ENCODE measurements at regions not wholly inside any gene's neighbourhood (a gene's known extent, or its start where the extent isn't known, plus 50 kb on each side); places are given as distances from the start of the nearest gene placed in this dataset.

GRCh38 chr14:22462923-22463322 is 126.1 kb downstream of the DAD1 start:
- DNase-seq (ENCODE audit: low read depth, low spot score) (no peak), ATAC-seq (no peak)
- intact Hi-C loops (cut with micrococcal nuclease) = no loop called here
- Histone ChIP-seq H3K9me3 (ENCODE audit: control insufficient read depth in 1 of 2, insufficient read depth in 1 of 2, low read depth in 1 of 2, low read length in 2 of 2) (no peaks in the 10 kb centered on the region), H3K9me2 (ENCODE audit: insufficient read depth) (no peaks in the 10 kb centered on the region), H3K4me3 (replicated peaks in 1 of 2; ENCODE audit: low read depth in 1 of 2, low read length in 2 of 2) (no peak overlapping the region), H3K27ac (ENCODE audit: low read depth, low read length) (no peak overlapping the region), H3K4me2 (ENCODE audit: low read length) (no peak overlapping the region), H3K36me3 (ENCODE audit: control insufficient read depth in 1 of 2, insufficient read depth in 2 of 2, low read length in 2 of 2) (no peaks in the 10 kb centered on the region), H3K27me3 (ENCODE audit: insufficient read depth, low read length) (peaks cover 74% of the 10 kb centered on the region), H3K9ac (ENCODE audit: low read length) (no peak overlapping the region), H3K4me1 (ENCODE audit: control insufficient read depth in 1 of 2, insufficient read depth in 2 of 2, low read length in 2 of 2) (no peaks in the 10 kb centered on the region), H2AFZ (ENCODE audit: low read depth, low read length, poor library complexity, severe bottlenecking) (no peak overlapping the region), H3K79me2 (ENCODE audit: insufficient read depth, low read length) (no peaks in the 10 kb centered on the region), H4K20me1 (ENCODE audit: insufficient read depth) (no peaks in the 10 kb centered on the region)
- no TSS peak for BruUV-seq (replicated peaks)
- ChIA-PET CTCF (interaction anchor here (1.0 kb wide), 1 partner anchor 9 kb away, joined by 3 read pairs; no protein-coding TSS in a partner anchor), POLR2A (no interaction called here), RAD21 (ENCODE audit: low non-redundant PET in 1 of 2, low total read pairs in 2 of 2, uncharacterized antibody in 2 of 2, unreplicated experiment in 2 of 2) (no interaction called here)
- TF ChIP-seq MAX (IDR thresholded peaks at IDR 0.05) = no peak
- no peak for TF ChIP-seq CBX3 (IDR thresholded peaks at IDR 0.05; ENCODE audit: low read depth)
- no peak for TF ChIP-seq TCF7L2 (IDR thresholded peaks at IDR 0.05; ENCODE audit: borderline replicate concordance, extremely low read depth, insufficient read depth, insufficient read length)
- TF ChIP-seq, protein P1, sequence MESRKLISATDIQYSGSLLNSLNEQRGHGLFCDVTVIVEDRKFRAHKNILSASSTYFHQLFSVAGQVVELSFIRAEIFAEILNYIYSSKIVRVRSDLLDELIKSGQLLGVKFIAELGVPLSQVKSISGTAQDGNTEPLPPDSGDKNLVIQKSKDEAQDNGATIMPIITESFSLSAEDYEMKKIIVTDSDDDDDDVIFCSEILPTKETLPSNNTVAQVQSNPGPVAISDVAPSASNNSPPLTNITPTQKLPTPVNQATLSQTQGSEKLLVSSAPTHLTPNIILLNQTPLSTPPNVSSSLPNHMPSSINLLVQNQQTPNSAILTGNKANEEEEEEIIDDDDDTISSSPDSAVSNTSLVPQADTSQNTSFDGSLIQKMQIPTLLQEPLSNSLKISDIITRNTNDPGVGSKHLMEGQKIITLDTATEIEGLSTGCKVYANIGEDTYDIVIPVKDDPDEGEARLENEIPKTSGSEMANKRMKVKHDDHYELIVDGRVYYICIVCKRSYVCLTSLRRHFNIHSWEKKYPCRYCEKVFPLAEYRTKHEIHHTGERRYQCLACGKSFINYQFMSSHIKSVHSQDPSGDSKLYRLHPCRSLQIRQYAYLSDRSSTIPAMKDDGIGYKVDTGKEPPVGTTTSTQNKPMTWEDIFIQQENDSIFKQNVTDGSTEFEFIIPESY (IDR thresholded peaks at IDR 0.05; ENCODE audit: extremely low read depth, insufficient replicate concordance, low read length) = no peak
- no peak for TF ChIP-seq ZFX (IDR thresholded peaks at IDR 0.05)

GRCh38 chr14:22460461-22461195 is 128.4 kb downstream of the DAD1 start:
- ChIA-PET CTCF (no interaction called here), POLR2A (no interaction called here), RAD21 (ENCODE audit: low non-redundant PET in 1 of 2, low total read pairs in 2 of 2, uncharacterized antibody in 2 of 2, unreplicated experiment in 2 of 2) (no interaction called here)
- Histone ChIP-seq H4K20me1 (ENCODE audit: insufficient read depth) (no peaks in the 10 kb centered on the region), H3K9me3 (ENCODE audit: control insufficient read depth in 1 of 2, insufficient read depth in 1 of 2, low read depth in 1 of 2, low read length in 2 of 2) (no peaks in the 10 kb centered on the region), H3K36me3 (ENCODE audit: control insufficient read depth in 1 of 2, insufficient read depth in 2 of 2, low read length in 2 of 2) (no peaks in the 10 kb centered on the region), H3K4me3 (replicated peaks in 1 of 2; ENCODE audit: low read depth in 1 of 2, low read length in 2 of 2) (no peak overlapping the region), H3K27ac (ENCODE audit: low read depth, low read length) (no peak overlapping the region), H3K27me3 (ENCODE audit: insufficient read depth, low read length) (peaks cover 74% of the 10 kb centered on the region), H3K9ac (ENCODE audit: low read length) (no peak overlapping the region), H3K4me2 (ENCODE audit: low read length) (no peak overlapping the region), H3K4me1 (ENCODE audit: control insufficient read depth in 1 of 2, insufficient read depth in 2 of 2, low read length in 2 of 2) (no peaks in the 10 kb centered on the region), H3K79me2 (ENCODE audit: insufficient read depth, low read length) (no peaks in the 10 kb centered on the region), H3K9me2 (ENCODE audit: insufficient read depth) (no peaks in the 10 kb centered on the region), H2AFZ (ENCODE audit: low read depth, low read length, poor library complexity, severe bottlenecking) (no peak overlapping the region)
- ATAC-seq (no peak), DNase-seq (ENCODE audit: low read depth, low spot score) (no peak)
- no TSS peak for BruUV-seq (replicated peaks)
- intact Hi-C loops (cut with micrococcal nuclease) = no loop called here
- TF ChIP-seq SP1 (IDR thresholded peaks at IDR 0.05; ENCODE audit: low read depth) = no peak
- no peak for TF ChIP-seq MAX (IDR thresholded peaks at IDR 0.05)
- no peak for TF ChIP-seq TCF7L2 (IDR thresholded peaks at IDR 0.05; ENCODE audit: borderline replicate concordance, extremely low read depth, insufficient read depth, insufficient read length)
- TF ChIP-seq ZFX (IDR thresholded peaks at IDR 0.05) = no peak
- no peak for TF ChIP-seq EGR1 (IDR thresholded peaks at IDR 0.05; ENCODE audit: low read depth)
- TF ChIP-seq JUND (IDR thresholded peaks at IDR 0.05) = no peak
- TF ChIP-seq YY1 (IDR thresholded peaks at IDR 0.05; ENCODE audit: extremely low read depth, insufficient replicate concordance, low read depth, low read length) = no peak
- no peak for TF ChIP-seq SRF (IDR thresholded peaks at IDR 0.05; ENCODE audit: low read depth)
- TF ChIP-seq SIN3A (IDR thresholded peaks at IDR 0.05; ENCODE audit: low read depth) = no peak
- no peak for TF ChIP-seq REST (IDR thresholded peaks at IDR 0.05; ENCODE audit: low read depth)
- no peak for TF ChIP-seq ATF3 (IDR thresholded peaks at IDR 0.05)
- TF ChIP-seq RAD21 (IDR thresholded peaks at IDR 0.05; ENCODE audit: low read depth) = no peak
